H9 (cell line): ENCODE measurements at regions not wholly inside any gene's neighbourhood (a gene's known extent, or its start where the extent isn't known, plus 50 kb on each side); places are given as distances from the start of the nearest gene placed in this dataset.
A peak's percentile ranks its signal among the peaks of the same experiment; 100 is the strongest.

ENCODE experiments used
- DNase-seq: peaks from one replicate; pipeline ENCODE4 v3.0.0-alpha.2; 2017
- H2AFZ ChIP-seq: one replicate; pipeline ENCODE4 v1.6.1; 2013; ENCODE audit warnings: mild to moderate bottlenecking, low read length, control low read depth, moderate library complexity
- H2AK5ac ChIP-seq: 2 replicates; pipeline ENCODE4 v1.6.1; 2013; ENCODE audit warnings: low read length, control low read depth, mixed read lengths; ENCODE audit not compliant: insufficient read length
- H2BK120ac ChIP-seq: one replicate; pipeline ENCODE4 v1.6.1; 2013; ENCODE audit warnings: low read depth, mild to moderate bottlenecking, low read length, control low read depth, inconsistent platforms; ENCODE audit not compliant: poor library complexity, severe bottlenecking
- H2BK12ac ChIP-seq: 2 replicates; pipeline ENCODE4 v1.6.1; 2013; ENCODE audit warnings: low read length, control low read depth, mixed read lengths, low read depth; ENCODE audit not compliant: insufficient read length
- H2BK15ac ChIP-seq: 2 replicates; pipeline ENCODE4 v1.6.1; 2013; ENCODE audit warnings: low read depth, low read length, control low read depth
- H2BK20ac ChIP-seq: one replicate; pipeline ENCODE4 v1.6.1; 2013; ENCODE audit warnings: low read depth, mild to moderate bottlenecking, low read length, control low read depth, inconsistent platforms; ENCODE audit not compliant: poor library complexity, severe bottlenecking
- H2BK5ac ChIP-seq: 2 replicates; pipeline ENCODE4 v1.6.1; 2013; ENCODE audit warnings: low read length, control low read depth, mixed read lengths; ENCODE audit not compliant: insufficient read length
- H3K14ac ChIP-seq: 2 replicates; pipeline ENCODE4 v1.6.1; 2013; ENCODE audit warnings: low read length, control low read depth; ENCODE audit not compliant: insufficient read depth
- H3K18ac ChIP-seq: 2 replicates; pipeline ENCODE4 v1.6.1; 2013; ENCODE audit warnings: low read depth, mild to moderate bottlenecking, mixed read lengths, low read length, control low read depth; ENCODE audit not compliant: insufficient read length
- H3K23ac ChIP-seq: 2 replicates; pipeline ENCODE4 v1.6.1; 2013; ENCODE audit warnings: low read length, control low read depth, mixed read lengths, low read depth; ENCODE audit not compliant: insufficient read length
- H3K23me2 ChIP-seq: 2 replicates; pipeline ENCODE4 v1.6.1; 2013; ENCODE audit warnings: low read depth, mild to moderate bottlenecking, mixed read lengths, low read length, control low read depth; ENCODE audit not compliant: insufficient read length, poor library complexity, severe bottlenecking
- H3K27ac ChIP-seq: 2 replicates; pipeline ENCODE4 v1.5.1; 2013; ENCODE audit warnings: low read length, control low read depth, mixed read lengths, low read depth; ENCODE audit not compliant: insufficient read length
- H3K27me3 ChIP-seq: 2 replicates; pipeline ENCODE4 v1.6.1; 2013; ENCODE audit warnings: low read length, control low read depth, inconsistent platforms; ENCODE audit not compliant: insufficient read depth
- H3K4ac ChIP-seq: 2 replicates; pipeline ENCODE4 v1.6.1; 2013; ENCODE audit warnings: low read depth, mild to moderate bottlenecking, control low read depth, inconsistent platforms, low read length, moderate library complexity
- H3K4me1 ChIP-seq: 2 replicates; pipeline ENCODE4 v1.6.1; 2013; ENCODE audit warnings: low read length, control low read depth, inconsistent platforms; ENCODE audit not compliant: insufficient read depth
- H3K4me2 ChIP-seq: 2 replicates; pipeline ENCODE4 v1.6.1; 2013; ENCODE audit warnings: low read length, control low read depth, mixed read lengths; ENCODE audit not compliant: insufficient read length, insufficient read depth
- H3K56ac ChIP-seq: 2 replicates; pipeline ENCODE4 v1.6.1; 2013; ENCODE audit warnings: low read depth, mild to moderate bottlenecking, mixed read lengths, low read length, control low read depth; ENCODE audit not compliant: insufficient read length
- H3K79me1 ChIP-seq: 2 replicates; pipeline ENCODE4 v1.6.1; 2013; ENCODE audit warnings: low read depth, mild to moderate bottlenecking, moderate library complexity, low read length, control low read depth, inconsistent platforms; ENCODE audit not compliant: insufficient read depth, poor library complexity, severe bottlenecking
- H3K79me2 ChIP-seq: 2 replicates; pipeline ENCODE4 v1.6.1; 2013; ENCODE audit warnings: low read length, control low read depth, inconsistent platforms; ENCODE audit not compliant: insufficient read depth
- H3K9ac ChIP-seq: 2 replicates; pipeline ENCODE4 v1.6.1; 2013; ENCODE audit warnings: low read length, control low read depth, mixed read lengths; ENCODE audit not compliant: insufficient read length; ENCODE audit errors: extremely low read depth
- H3K9me3 ChIP-seq: one replicate; pipeline ENCODE4 v1.6.1; 2013; ENCODE audit warnings: low read depth, low read length, inconsistent platforms; ENCODE audit not compliant: control insufficient read depth
- H3T11ph ChIP-seq: one replicate; pipeline ENCODE4 v1.6.1; 2013; ENCODE audit warnings: mild to moderate bottlenecking, low read length, control low read depth, inconsistent platforms
- H4K20me1 ChIP-seq: one replicate; pipeline ENCODE4 v1.6.1; 2013; ENCODE audit not compliant: control insufficient read depth, insufficient read length, insufficient read depth
- H4K5ac ChIP-seq: 2 replicates; pipeline ENCODE4 v1.6.1; 2013; ENCODE audit warnings: low read depth, mild to moderate bottlenecking, mixed read lengths, low read length, control low read depth; ENCODE audit not compliant: insufficient read length
- H4K8ac ChIP-seq: replicated peaks from 2 replicates; pipeline ENCODE4 v1.6.1; 2013; ENCODE audit warnings: low read length, control low read depth, mixed read lengths, low read depth; ENCODE audit not compliant: insufficient read length
- H4K91ac ChIP-seq: 2 replicates; pipeline ENCODE4 v1.6.1; 2013; ENCODE audit warnings: low read depth, mild to moderate bottlenecking, moderate library complexity, mixed read lengths, low read length, control low read depth; ENCODE audit not compliant: insufficient read length
- H3K27ac Mint-ChIP-seq, 3 experiments: 2 replicates in 2 of 3; 3 replicates in 1 of 3; pipeline ENCODE4 v1.8.0; 2020 to 2021; ENCODE audit warnings: mixed read lengths in 3 of 3, mild to moderate bottlenecking in 1 of 3, moderate library complexity in 1 of 3
- H3K27me3 Mint-ChIP-seq: 2 replicates; pipeline ENCODE4 v1.8.0; 2021; ENCODE audit warnings: low read depth, mild to moderate bottlenecking, moderate library complexity, mixed read lengths
- H3K36me3 Mint-ChIP-seq, 3 experiments: 2 replicates in 2 of 3; 3 replicates in 1 of 3; pipeline ENCODE4 v1.8.0; 2020 to 2021; ENCODE audit warnings: low read depth in 3 of 3, mixed read lengths in 3 of 3; ENCODE audit not compliant: insufficient read depth in 1 of 3
- H3K4me1 Mint-ChIP-seq, 2 experiments: 2 replicates each; pipeline ENCODE4 v1.8.0; 2020; ENCODE audit warnings: mixed read lengths in 2 of 2
- H3K4me3 Mint-ChIP-seq, 2 experiments: 2 replicates in 1 of 2; 3 replicates in 1 of 2; pipeline ENCODE4 v1.8.0; 2020 to 2021; ENCODE audit warnings: mild to moderate bottlenecking in 2 of 2, mixed read lengths in 2 of 2, moderate library complexity in 1 of 2
- H3K9me3 Mint-ChIP-seq, 2 experiments: 2 replicates in 1 of 2; 3 replicates in 1 of 2; pipeline ENCODE4 v1.8.0; 2020; ENCODE audit warnings: mild to moderate bottlenecking in 2 of 2, mixed read lengths in 2 of 2, moderate library complexity in 1 of 2
- CTCF ChIP-seq: fragments of 200-600 bp; sonication (generic); conservative IDR thresholded peaks from 3 replicates; pipeline ENCODE4 v1.8.0; 2021; ENCODE audit warnings: antibody characterized with exemption, mild to moderate bottlenecking
- WGBS: extraction: QIAGEN DNeasy Blood & Tissue Kit; methylation state at CpG from one replicate; pipeline ENCODE4 v1.1.7; 2013; ENCODE audit warnings: missing lambda C conversion rate, low lambda C conversion rate, mixed read lengths; ENCODE audit not compliant: insufficient read length; ENCODE audit errors: extremely low coverage; 5-methylcytosine and 5-hydroxymethylcytosine counted together

GRCh38 chr16:29154676-29155121 lies 169.8 kb downstream of the LAT start:
- Mint-ChIP-seq H3K36me3 (peaks cover 0 to 5% (median 1%) of the 10 kb centered on the region in 3 experiments; a peak in 1 of 7 replicates), H3K9me3 (no peaks in the 10 kb centered on the region), H3K27me3 (no peaks in the 10 kb centered on the region), H3K4me3 (no peak overlapping the region), H3K27ac (0 out of 7 replicates have a peak overlapping the region, but pooled peaks of 1 of the 3 experiments have one; percentile 25), H3K4me1 (peaks cover 20 to 28% of the 10 kb centered on the region in 2 experiments)
- no peak overlapping the region for H4K8ac ChIP-seq
- no peak for TF ChIP-seq CTCF
- H4K20me1 ChIP-seq: no peaks in the 10 kb centered on the region
- H3K4me1 ChIP-seq: no peaks in the 10 kb centered on the region
- H3K23me2 ChIP-seq: no peaks in the 10 kb centered on the region
- no peak overlapping the region for H3K9ac ChIP-seq
- no peak for DNase-seq
- no peak overlapping the region for H2BK120ac ChIP-seq
- H3K79me2 ChIP-seq: no peaks in the 10 kb centered on the region
- no CpG with 5 or more reads among the region's 20 CpGs for WGBS
- H3K18ac ChIP-seq: no peak overlapping the region
- no peaks in the 10 kb centered on the region for H3K79me1 ChIP-seq
- H2AK5ac ChIP-seq: no peak overlapping the region
- H3K14ac ChIP-seq: no peak overlapping the region
- H3K27ac ChIP-seq: no peak overlapping the region
- no peak overlapping the region for H2BK20ac ChIP-seq
- H3K27me3 ChIP-seq: no peaks in the 10 kb centered on the region
- no peak overlapping the region for H2BK12ac ChIP-seq
- H3K23ac ChIP-seq: no peak overlapping the region
- H3K4me2 ChIP-seq: no peak overlapping the region
- H3K56ac ChIP-seq: no peak overlapping the region
- no peak overlapping the region for H2BK5ac ChIP-seq
- H3K9me3 ChIP-seq: no peaks in the 10 kb centered on the region
- H3K4ac ChIP-seq: no peak overlapping the region
- no peak overlapping the region for H2BK15ac ChIP-seq
- no peak overlapping the region for H2AFZ ChIP-seq
- H4K91ac ChIP-seq: no peak overlapping the region
- H3T11ph ChIP-seq: no peak overlapping the region
- H4K5ac ChIP-seq: no peak overlapping the region
